Skeletal muscle satellite cell (primary cell): ENCODE measurements at regions not wholly inside any gene's neighbourhood (a gene's known extent, or its start where the extent isn't known, plus 50 kb on each side); places are given as distances from the start of the nearest gene placed in this dataset. TPM values are rescaled to one million over a fixed set of nuclear protein-coding genes. Genes with fewer than 3 reads are reported as not detected.

Experiments used
- H3K27me3 ChIP-seq: 2 replicates; pipeline ENCODE4 v1.7.0; 2013; ENCODE audit warnings: low read length; ENCODE audit not compliant: control insufficient read depth, insufficient read depth
- H3K36me3 ChIP-seq: 2 replicates; pipeline ENCODE4 v1.7.0; 2013; ENCODE audit warnings: mild to moderate bottlenecking, control low read depth, low read length; ENCODE audit not compliant: insufficient read depth
- H3K4me1 ChIP-seq: 2 replicates; pipeline ENCODE4 v1.7.0; 2013; ENCODE audit warnings: low read length; ENCODE audit not compliant: control insufficient read depth, insufficient read depth
- H3K4me2 ChIP-seq: 2 replicates; pipeline ENCODE4 v1.7.0; 2013; ENCODE audit warnings: mild to moderate bottlenecking, low read length
- H3K4me3 ChIP-seq: 2 replicates; pipeline ENCODE4 v1.7.0; 2013; ENCODE audit warnings: low read length
- H3K9ac ChIP-seq: 2 replicates; pipeline ENCODE4 v1.7.0; 2013; ENCODE audit warnings: mild to moderate bottlenecking, low read depth, low read length, moderate library complexity
- H3K9me3 ChIP-seq: replicated peaks from 2 replicates; pipeline ENCODE4 v1.7.0; 2013; ENCODE audit warnings: mild to moderate bottlenecking, control low read depth, low read length
- small RNA-seq: library from RNA; depleted of rRNA; stranded (forward); fragments of <200 nt; gene quantifications from one replicate; pipeline ENCODE3, GENCODE V24; 2012

GRCh38 chr3:105315815-105316214 is 50.9 kb upstream of the ALCAM start:
- Histone ChIP-seq H3K4me3 (no peak overlapping the region), H3K36me3 (no peaks in the 10 kb centered on the region), H3K9me3 (no peaks in the 10 kb centered on the region), H3K4me1 (no peaks in the 10 kb centered on the region), H3K9ac (no peak overlapping the region), H3K27me3 (no peaks in the 10 kb centered on the region), H3K4me2 (no peak overlapping the region)

- Histone ChIP-seq H3K9ac (no peak overlapping the region), H3K36me3 (no peaks in the 10 kb centered on the region), H3K4me2 (no peak overlapping the region), H3K9me3 (no peaks in the 10 kb centered on the region), H3K4me3 (no peak overlapping the region), H3K4me1 (no peaks in the 10 kb centered on the region), H3K27me3 (no peaks in the 10 kb centered on the region)
Observed at GRCh38 chr3:105316331-105316730, 50.4 kb upstream of the ALCAM start.

Small RNA genes in the stretch of these regions (small RNA-seq; reads per million reads assigned to genes)
- gene MIR548AB (not detected), gene NDUFA4P2 (not detected), gene RNU1-43P (not detected), gene RNU6-461P (not detected), gene TUBBP11 (not detected)
